ENCODE measurements at regions not wholly inside any gene's neighbourhood (a gene's known extent, or its start where the extent isn't known, plus 50 kb on each side); places are given as distances from the start of the nearest gene placed in this dataset.

- Histone ChIP-seq H3K36me3 (no peaks in the 10 kb centered on the region), H3K4me1 (ENCODE audit: insufficient read depth) (no peaks in the 10 kb centered on the region), H3K27me3 (no peaks in the 10 kb centered on the region), H3K4me3 (no peak overlapping the region), H3K9me3 (no peaks in the 10 kb centered on the region), H3K27ac (no peak overlapping the region)
- WGBS, 3 donors = 76 to 86% (median 85%) methylated on average over 7 of the region's 7 CpGs
- intact Hi-C loops (cut with DNase I) = no loop called here
- no peak for DNase-seq
- TF ChIP-seq EP300 (IDR thresholded peaks at IDR 0.05) (no peak), CTCF (IDR thresholded peaks at IDR 0.05) (no peak), POLR2A (IDR thresholded peaks at IDR 0.05) (no peak)
Measured at GRCh38 chr10:111472445-111472844, 395.6 kb downstream of the ADRA2A start.

- Histone ChIP-seq H3K4me1 (ENCODE audit: insufficient read depth) (no peaks in the 10 kb centered on the region), H3K27me3 (no peaks in the 10 kb centered on the region), H3K4me3 (no peak overlapping the region), H3K9me3 (no peaks in the 10 kb centered on the region), H3K36me3 (no peaks in the 10 kb centered on the region), H3K27ac (no peak overlapping the region)
- TF ChIP-seq POLR2A (IDR thresholded peaks at IDR 0.05) (no peak), EP300 (IDR thresholded peaks at IDR 0.05) (no peak), CTCF (IDR thresholded peaks at IDR 0.05) (no peak)
- WGBS, 3 donors = 57 to 61% (median 59%) methylated on average over 3 of the region's 3 CpGs
- intact Hi-C loops (cut with DNase I) = no loop called here
- no peak for DNase-seq
Measured at GRCh38 chr10:111473361-111473760, 396.5 kb downstream of the ADRA2A start.

GRCh38 chr10:111474786-111475185 is 398.0 kb downstream of the ADRA2A start:
- DNase-seq = no peak
- no peaks in the 10 kb centered on the region for H3K27me3 ChIP-seq
- H3K4me1 ChIP-seq (ENCODE audit: insufficient read depth) = no peaks in the 10 kb centered on the region
- H3K27ac ChIP-seq = no peak overlapping the region
- H3K36me3 ChIP-seq = no peaks in the 10 kb centered on the region
- H3K9me3 ChIP-seq = no peaks in the 10 kb centered on the region
- TF ChIP-seq EP300 (IDR thresholded peaks at IDR 0.05) (no peak), CTCF (IDR thresholded peaks at IDR 0.05) (no peak), POLR2A (IDR thresholded peaks at IDR 0.05) (no peak)
- intact Hi-C loops (cut with DNase I) = no loop called here
- no peak overlapping the region for H3K4me3 ChIP-seq
- WGBS, 3 donors = 57 to 67% (median 63%) methylated on average over 4 of the region's 4 CpGs

- intact Hi-C loops (cut with DNase I) = no loop called here
- Histone ChIP-seq H3K4me3 (no peak overlapping the region), H3K4me1 (ENCODE audit: insufficient read depth) (no peaks in the 10 kb centered on the region), H3K36me3 (no peaks in the 10 kb centered on the region), H3K27ac (no peak overlapping the region), H3K27me3 (no peaks in the 10 kb centered on the region), H3K9me3 (no peaks in the 10 kb centered on the region)
- 45 to 49% (median 46%) methylated on average over 4 of the region's 4 CpGs for WGBS, 3 donors
- no peak for DNase-seq
- TF ChIP-seq POLR2A (IDR thresholded peaks at IDR 0.05) = no peak
- no peak for TF ChIP-seq EP300 (IDR thresholded peaks at IDR 0.05)
- no peak for TF ChIP-seq CTCF (IDR thresholded peaks at IDR 0.05)
Measured at GRCh38 chr10:111475720-111476119, 398.9 kb downstream of the ADRA2A start.

- no peaks in the 10 kb centered on the region for H3K4me1 ChIP-seq (ENCODE audit: insufficient read depth)
- no peak for DNase-seq
- H3K27ac ChIP-seq = no peak overlapping the region
- H3K9me3 ChIP-seq = no peaks in the 10 kb centered on the region
- H3K4me3 ChIP-seq = no peak overlapping the region
- no peak for TF ChIP-seq POLR2A (IDR thresholded peaks at IDR 0.05)
- no peak for TF ChIP-seq EP300 (IDR thresholded peaks at IDR 0.05)
- no peak for TF ChIP-seq CTCF (IDR thresholded peaks at IDR 0.05)
- intact Hi-C loops (cut with DNase I) = no loop called here
- H3K36me3 ChIP-seq = no peaks in the 10 kb centered on the region
- H3K27me3 ChIP-seq = no peaks in the 10 kb centered on the region
- WGBS, 3 donors = 72 to 84% (median 78%) methylated on average over 3 of the region's 3 CpGs
Measured at GRCh38 chr10:111478651-111479050, 401.8 kb downstream of the ADRA2A start.
